Gastroesophageal sphincter (tissue), 3 donors: ENCODE measurements at regions not wholly inside any gene's neighbourhood (a gene's known extent, or its start where the extent isn't known, plus 50 kb on each side); places are given as distances from the start of the nearest gene placed in this dataset.
"Not testable (repeated sequence)": the region's sequence is repeated elsewhere in the genome, so short reads cannot be mapped to it uniquely, and the experiment has no call there.

Experiments used
- POLR2AphosphoS5 ChIP-seq: sonication (generic); formaldehyde crosslinking; IDR thresholded peaks from one replicate; pipeline ENCODE4 v1.6.1; 2017; ENCODE audit warnings: antibody characterized with exemption
- TF ChIP-seq, protein P1 (sequence below), 4 experiments: fragments of 200-600 bp in 2 of 4; fragments of 450-650 bp in 2 of 4; sonication (generic) in 1 of 4; IDR thresholded peaks; one replicate each; pipeline ENCODE4 v1.5.1; 2017 to 2019; ENCODE audit warnings: antibody characterized with exemption in 4 of 4, mild to moderate bottlenecking in 2 of 4, moderate library complexity in 2 of 4

- TF ChIP-seq, protein P1, sequence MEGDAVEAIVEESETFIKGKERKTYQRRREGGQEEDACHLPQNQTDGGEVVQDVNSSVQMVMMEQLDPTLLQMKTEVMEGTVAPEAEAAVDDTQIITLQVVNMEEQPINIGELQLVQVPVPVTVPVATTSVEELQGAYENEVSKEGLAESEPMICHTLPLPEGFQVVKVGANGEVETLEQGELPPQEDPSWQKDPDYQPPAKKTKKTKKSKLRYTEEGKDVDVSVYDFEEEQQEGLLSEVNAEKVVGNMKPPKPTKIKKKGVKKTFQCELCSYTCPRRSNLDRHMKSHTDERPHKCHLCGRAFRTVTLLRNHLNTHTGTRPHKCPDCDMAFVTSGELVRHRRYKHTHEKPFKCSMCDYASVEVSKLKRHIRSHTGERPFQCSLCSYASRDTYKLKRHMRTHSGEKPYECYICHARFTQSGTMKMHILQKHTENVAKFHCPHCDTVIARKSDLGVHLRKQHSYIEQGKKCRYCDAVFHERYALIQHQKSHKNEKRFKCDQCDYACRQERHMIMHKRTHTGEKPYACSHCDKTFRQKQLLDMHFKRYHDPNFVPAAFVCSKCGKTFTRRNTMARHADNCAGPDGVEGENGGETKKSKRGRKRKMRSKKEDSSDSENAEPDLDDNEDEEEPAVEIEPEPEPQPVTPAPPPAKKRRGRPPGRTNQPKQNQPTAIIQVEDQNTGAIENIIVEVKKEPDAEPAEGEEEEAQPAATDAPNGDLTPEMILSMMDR (IDR thresholded peaks at IDR 0.05), result not testable (repeated sequence)
- not testable (repeated sequence) for TF ChIP-seq POLR2AphosphoS5
Measured at GRCh38 chr9:42430674-42431615, 247.5 kb downstream of the SPATA31A6 start.
